ENCODE measurements at regions not wholly inside any gene's neighbourhood (a gene's known extent, or its start where the extent isn't known, plus 50 kb on each side); places are given as distances from the start of the nearest gene placed in this dataset.

DNA sequence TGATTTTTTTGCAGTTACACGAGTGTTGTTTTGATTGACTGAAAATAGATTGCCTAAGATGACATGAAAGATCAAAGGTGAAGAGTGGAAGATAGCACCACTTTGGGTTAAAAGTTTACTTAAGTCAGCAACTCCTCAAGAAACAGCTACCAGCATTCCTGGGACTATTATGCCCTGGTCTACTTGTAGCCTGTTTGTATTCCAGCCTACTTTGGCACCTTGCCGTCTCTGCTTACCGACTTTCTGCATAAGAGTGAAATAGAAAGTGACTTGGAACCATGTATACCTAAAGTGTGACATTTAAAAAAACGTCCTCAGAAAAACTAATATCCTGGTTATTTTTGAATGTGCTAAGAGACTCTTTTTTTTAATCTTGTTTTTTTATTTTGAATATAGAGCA lies 631.5 kb upstream of the PTBP2 start:
- TF ChIP-seq, protein P1, sequence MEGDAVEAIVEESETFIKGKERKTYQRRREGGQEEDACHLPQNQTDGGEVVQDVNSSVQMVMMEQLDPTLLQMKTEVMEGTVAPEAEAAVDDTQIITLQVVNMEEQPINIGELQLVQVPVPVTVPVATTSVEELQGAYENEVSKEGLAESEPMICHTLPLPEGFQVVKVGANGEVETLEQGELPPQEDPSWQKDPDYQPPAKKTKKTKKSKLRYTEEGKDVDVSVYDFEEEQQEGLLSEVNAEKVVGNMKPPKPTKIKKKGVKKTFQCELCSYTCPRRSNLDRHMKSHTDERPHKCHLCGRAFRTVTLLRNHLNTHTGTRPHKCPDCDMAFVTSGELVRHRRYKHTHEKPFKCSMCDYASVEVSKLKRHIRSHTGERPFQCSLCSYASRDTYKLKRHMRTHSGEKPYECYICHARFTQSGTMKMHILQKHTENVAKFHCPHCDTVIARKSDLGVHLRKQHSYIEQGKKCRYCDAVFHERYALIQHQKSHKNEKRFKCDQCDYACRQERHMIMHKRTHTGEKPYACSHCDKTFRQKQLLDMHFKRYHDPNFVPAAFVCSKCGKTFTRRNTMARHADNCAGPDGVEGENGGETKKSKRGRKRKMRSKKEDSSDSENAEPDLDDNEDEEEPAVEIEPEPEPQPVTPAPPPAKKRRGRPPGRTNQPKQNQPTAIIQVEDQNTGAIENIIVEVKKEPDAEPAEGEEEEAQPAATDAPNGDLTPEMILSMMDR (IDR thresholded peaks at IDR 0.05; ENCODE audit: low read depth, low read length, missing input control): no peak
- TF ChIP-seq, protein P2, sequence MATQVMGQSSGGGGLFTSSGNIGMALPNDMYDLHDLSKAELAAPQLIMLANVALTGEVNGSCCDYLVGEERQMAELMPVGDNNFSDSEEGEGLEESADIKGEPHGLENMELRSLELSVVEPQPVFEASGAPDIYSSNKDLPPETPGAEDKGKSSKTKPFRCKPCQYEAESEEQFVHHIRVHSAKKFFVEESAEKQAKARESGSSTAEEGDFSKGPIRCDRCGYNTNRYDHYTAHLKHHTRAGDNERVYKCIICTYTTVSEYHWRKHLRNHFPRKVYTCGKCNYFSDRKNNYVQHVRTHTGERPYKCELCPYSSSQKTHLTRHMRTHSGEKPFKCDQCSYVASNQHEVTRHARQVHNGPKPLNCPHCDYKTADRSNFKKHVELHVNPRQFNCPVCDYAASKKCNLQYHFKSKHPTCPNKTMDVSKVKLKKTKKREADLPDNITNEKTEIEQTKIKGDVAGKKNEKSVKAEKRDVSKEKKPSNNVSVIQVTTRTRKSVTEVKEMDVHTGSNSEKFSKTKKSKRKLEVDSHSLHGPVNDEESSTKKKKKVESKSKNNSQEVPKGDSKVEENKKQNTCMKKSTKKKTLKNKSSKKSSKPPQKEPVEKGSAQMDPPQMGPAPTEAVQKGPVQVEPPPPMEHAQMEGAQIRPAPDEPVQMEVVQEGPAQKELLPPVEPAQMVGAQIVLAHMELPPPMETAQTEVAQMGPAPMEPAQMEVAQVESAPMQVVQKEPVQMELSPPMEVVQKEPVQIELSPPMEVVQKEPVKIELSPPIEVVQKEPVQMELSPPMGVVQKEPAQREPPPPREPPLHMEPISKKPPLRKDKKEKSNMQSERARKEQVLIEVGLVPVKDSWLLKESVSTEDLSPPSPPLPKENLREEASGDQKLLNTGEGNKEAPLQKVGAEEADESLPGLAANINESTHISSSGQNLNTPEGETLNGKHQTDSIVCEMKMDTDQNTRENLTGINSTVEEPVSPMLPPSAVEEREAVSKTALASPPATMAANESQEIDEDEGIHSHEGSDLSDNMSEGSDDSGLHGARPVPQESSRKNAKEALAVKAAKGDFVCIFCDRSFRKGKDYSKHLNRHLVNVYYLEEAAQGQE (IDR thresholded peaks at IDR 0.05): no peak
- TF ChIP-seq SP1 (IDR thresholded peaks at IDR 0.05) (no peak), YY1 (IDR thresholded peaks at IDR 0.05) (no peak), JUND (IDR thresholded peaks at IDR 0.05) (no peak), TAF1 (conservative IDR thresholded peaks at IDR 0.05) (no peak), GABPA (IDR thresholded peaks at IDR 0.05 in 1 of 2, conservative IDR thresholded peaks at IDR 0.05 in 1 of 2) (no peak), FOXA1 (IDR thresholded peaks at IDR 0.05) (no peak)

All from liver (tissue), 3 donors.